Stomach (tissue), 8 donors: ENCODE measurements at regions not wholly inside any gene's neighbourhood (a gene's known extent, or its start where the extent isn't known, plus 50 kb on each side); places are given as distances from the start of the nearest gene placed in this dataset.

Experiments
- DNase-seq, 2 donors: peaks; one replicate each; pipeline versions ENCODE4 v3.0.0 to v3.0.0-alpha.2; 2013 to 2019
- H3K27ac ChIP-seq, 5 donors: fragments of 200-600 bp in 4 of 5; sonication (generic) in 4 of 5; one replicate each; pipeline ENCODE4 v1.5.1; 2013 to 2019; ENCODE audit warnings: mild to moderate bottlenecking in 1 of 5, moderate library complexity in 1 of 5
- H3K27me3 ChIP-seq, 3 donors: fragments of 200-600 bp; sonication (generic); one replicate each; pipeline ENCODE4 v1.5.1; 2017 to 2019; ENCODE audit warnings: mixed run types in 1 of 3
- H3K36me3 ChIP-seq, 4 donors: fragments of 200-600 bp; sonication (generic); 1 replicate in 3 of 4; 2 replicates in 1 of 4; pipeline ENCODE4 v1.5.1; 2016 to 2019
- H3K4me1 ChIP-seq, 4 donors: fragments of 200-600 bp; sonication (generic); one replicate each; pipeline ENCODE4 v1.5.1; 2016 to 2019
- H3K4me3 ChIP-seq, 4 donors: fragments of 200-600 bp; sonication (generic) in 3 of 4; one replicate each; pipeline ENCODE4 v1.5.1; 2016 to 2019; ENCODE audit warnings: mild to moderate bottlenecking in 1 of 4
- H3K9me3 ChIP-seq, 4 donors: fragments of 200-600 bp; sonication (generic); one replicate each; pipeline ENCODE4 v1.5.1; 2016 to 2019
- CTCF ChIP-seq, 7 experiments: fragments of 450-650 bp in 4 of 7; fragments of 200-600 bp in 3 of 7; sonication (generic) in 3 of 7; IDR thresholded peaks; one replicate each; pipeline ENCODE4 v1.5.1; 2016 to 2019; ENCODE audit warnings: antibody characterized with exemption in 7 of 7, control low read depth in 2 of 7, mild to moderate bottlenecking in 1 of 7
- EP300 ChIP-seq: sonication (generic); formaldehyde crosslinking; IDR thresholded peaks from one replicate; pipeline ENCODE4 v1.6.1; 2017; ENCODE audit warnings: antibody characterized with exemption
- POLR2A ChIP-seq, 4 donors: fragments of 450-650 bp; IDR thresholded peaks; one replicate each; pipeline ENCODE4 v1.6.1; 2016; ENCODE audit warnings: antibody characterized with exemption in 4 of 4, control low read depth in 2 of 4, mild to moderate bottlenecking in 1 of 4, moderate library complexity in 1 of 4
- POLR2AphosphoS5 ChIP-seq, 3 donors: sonication (generic); formaldehyde crosslinking; IDR thresholded peaks; one replicate each; pipeline ENCODE4 v1.6.1; 2016; ENCODE audit warnings: antibody characterized with exemption in 3 of 3
- WGBS, 5 donors: extraction: QIAGEN DNeasy Blood & Tissue Kit in 3 of 5; methylation state at CpG; one replicate each; pipeline versions ENCODE4 v1.1.5 to v1.1.7; 2013 to 2018; 5-methylcytosine and 5-hydroxymethylcytosine counted together
- intact Hi-C: fragments of 100-400 bp; cut with DNase I; formaldehyde crosslinking; loops from one replicate; pipeline ENCODE4 v1.15.1; 2023; ENCODE audit warnings: low total_unique reads
- donor health status: healthy with polysubstance abuse.
- donor health status: Bipolar disorder and iron deficiency.
- donor health status: healthy.

GRCh38 chr12:115813256-115813655 is 464.2 kb downstream of the MED13L start:
- Histone ChIP-seq H3K27me3 (peaks cover 0 to 18% (median 0%) of the 10 kb centered on the region in 3 donors), H3K4me3 (no peak overlapping the region), H3K36me3 (no peaks in the 10 kb centered on the region), H3K4me1 (peaks cover 0 to 6% (median 2%) of the 10 kb centered on the region in 4 donors), H3K9me3 (peaks cover 0 to 13% (median 8%) of the 10 kb centered on the region in 4 donors), H3K27ac (no peak overlapping the region)
- TF ChIP-seq EP300, result no peak
- no peak for TF ChIP-seq POLR2A (IDR thresholded peaks at IDR 0.05)
- no peak for TF ChIP-seq POLR2AphosphoS5 (IDR thresholded peaks at IDR 0.05)
- TF ChIP-seq CTCF (IDR thresholded peaks at IDR 0.05), result no peak
- intact Hi-C loops, result no loop called here
- WGBS, 5 donors, result 24 to 55% (median 49%) methylated on average over 2 of the region's 2 CpGs
- DNase-seq, result no peak

GRCh38 chr12:115811929-115812328 is 465.6 kb downstream of the MED13L start:
- Histone ChIP-seq H3K9me3 (peaks cover 0 to 13% (median 8%) of the 10 kb centered on the region in 4 donors), H3K27me3 (peaks cover 0 to 15% (median 0%) of the 10 kb centered on the region in 3 donors), H3K4me1 (peaks cover 0 to 6% (median 2%) of the 10 kb centered on the region in 4 donors), H3K27ac (no peak overlapping the region), H3K4me3 (no peak overlapping the region), H3K36me3 (no peaks in the 10 kb centered on the region)
- no peak for TF ChIP-seq POLR2AphosphoS5 (IDR thresholded peaks at IDR 0.05)
- no peak for TF ChIP-seq EP300
- TF ChIP-seq POLR2A (IDR thresholded peaks at IDR 0.05), result no peak
- TF ChIP-seq CTCF (IDR thresholded peaks at IDR 0.05), result no peak
- 44 to 83% (median 68%) methylated on average over 1 of the region's 1 CpG for WGBS, 5 donors
- intact Hi-C loops, result no loop called here
- DNase-seq, result no peak

GRCh38 chr12:115811045-115811444 is 466.4 kb downstream of the MED13L start:
- Histone ChIP-seq H3K27ac (no peak overlapping the region), H3K4me1 (peaks cover 0 to 6% (median 2%) of the 10 kb centered on the region in 4 donors), H3K27me3 (peaks cover 0 to 15% (median 0%) of the 10 kb centered on the region in 3 donors), H3K36me3 (no peaks in the 10 kb centered on the region), H3K4me3 (no peak overlapping the region), H3K9me3 (peaks cover 0 to 13% (median 8%) of the 10 kb centered on the region in 4 donors)
- intact Hi-C loops, result no loop called here
- WGBS, 5 donors, result 63 to 83% (median 66%) methylated on average over 4 of the region's 4 CpGs
- peak in 1 of 2 donors; percentile 32 for DNase-seq
- no peak for TF ChIP-seq EP300
- TF ChIP-seq POLR2A (IDR thresholded peaks at IDR 0.05), result no peak
- TF ChIP-seq CTCF (IDR thresholded peaks at IDR 0.05), result no peak
- no peak for TF ChIP-seq POLR2AphosphoS5 (IDR thresholded peaks at IDR 0.05)

GRCh38 chr12:115810122-115810901 is 467.2 kb downstream of the MED13L start:
- Histone ChIP-seq H3K4me3 (no peak overlapping the region), H3K27me3 (peaks cover 0 to 15% (median 0%) of the 10 kb centered on the region in 3 donors), H3K9me3 (peaks cover 0 to 13% (median 8%) of the 10 kb centered on the region in 4 donors), H3K4me1 (peaks cover 0 to 6% (median 2%) of the 10 kb centered on the region in 4 donors), H3K36me3 (no peaks in the 10 kb centered on the region), H3K27ac (peak overlapping the region in 1 of 5 donors; percentile 30)
- no peak for TF ChIP-seq POLR2AphosphoS5 (IDR thresholded peaks at IDR 0.05)
- TF ChIP-seq POLR2A (IDR thresholded peaks at IDR 0.05), result no peak
- no peak for TF ChIP-seq EP300
- TF ChIP-seq CTCF (IDR thresholded peaks at IDR 0.05), result no peak
- intact Hi-C loops, result no loop called here
- WGBS, 5 donors, result 35 to 44% (median 40%) methylated on average over 13 of the region's 13 CpGs
- DNase-seq, result peak in 1 of 2 donors; percentile 78
